ENCODE measurements at regions not wholly inside any gene's neighbourhood (a gene's known extent, or its start where the extent isn't known, plus 50 kb on each side); places are given as distances from the start of the nearest gene placed in this dataset.
"Not testable (repeated sequence)": the region's sequence is repeated elsewhere in the genome, so short reads cannot be mapped to it uniquely, and the experiment has no call there.

DNA sequence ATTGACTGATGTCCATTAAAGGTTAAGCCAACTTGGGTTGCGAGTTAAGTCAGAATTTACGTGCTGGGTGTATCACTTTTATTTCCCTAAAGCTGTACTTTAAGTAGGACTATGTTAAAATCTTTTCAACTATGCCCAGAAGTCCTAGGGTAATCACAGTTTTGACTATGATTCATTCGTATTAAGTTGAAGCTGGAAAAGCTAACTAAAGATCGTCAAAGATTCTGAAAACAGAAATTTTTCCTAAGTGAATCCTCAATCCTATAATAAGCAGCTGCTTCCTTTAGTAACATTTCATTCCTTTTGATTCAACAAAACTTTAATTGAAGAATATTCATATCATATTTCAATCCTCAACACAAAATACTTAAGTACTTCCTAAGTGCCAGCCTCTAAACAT lies 460.4 kb downstream of the ACTL7B start:
- Mint-ChIP-seq H3K36me3 (ENCODE audit: insufficient read depth, unreplicated experiment) (no peaks in the 10 kb centered on the region), H3K9me3 (ENCODE audit: low read depth, unreplicated experiment) (no peaks in the 10 kb centered on the region), H3K27ac (ENCODE audit: unreplicated experiment) (no peak overlapping the region), H3K4me1 (ENCODE audit: low read depth, unreplicated experiment) (no peaks in the 10 kb centered on the region), H3K4me3 (ENCODE audit: low read depth, unreplicated experiment) (no peak overlapping the region), H3K27me3 (ENCODE audit: unreplicated experiment) (no peaks in the 10 kb centered on the region)
- TF ChIP-seq, protein P1, sequence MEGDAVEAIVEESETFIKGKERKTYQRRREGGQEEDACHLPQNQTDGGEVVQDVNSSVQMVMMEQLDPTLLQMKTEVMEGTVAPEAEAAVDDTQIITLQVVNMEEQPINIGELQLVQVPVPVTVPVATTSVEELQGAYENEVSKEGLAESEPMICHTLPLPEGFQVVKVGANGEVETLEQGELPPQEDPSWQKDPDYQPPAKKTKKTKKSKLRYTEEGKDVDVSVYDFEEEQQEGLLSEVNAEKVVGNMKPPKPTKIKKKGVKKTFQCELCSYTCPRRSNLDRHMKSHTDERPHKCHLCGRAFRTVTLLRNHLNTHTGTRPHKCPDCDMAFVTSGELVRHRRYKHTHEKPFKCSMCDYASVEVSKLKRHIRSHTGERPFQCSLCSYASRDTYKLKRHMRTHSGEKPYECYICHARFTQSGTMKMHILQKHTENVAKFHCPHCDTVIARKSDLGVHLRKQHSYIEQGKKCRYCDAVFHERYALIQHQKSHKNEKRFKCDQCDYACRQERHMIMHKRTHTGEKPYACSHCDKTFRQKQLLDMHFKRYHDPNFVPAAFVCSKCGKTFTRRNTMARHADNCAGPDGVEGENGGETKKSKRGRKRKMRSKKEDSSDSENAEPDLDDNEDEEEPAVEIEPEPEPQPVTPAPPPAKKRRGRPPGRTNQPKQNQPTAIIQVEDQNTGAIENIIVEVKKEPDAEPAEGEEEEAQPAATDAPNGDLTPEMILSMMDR (IDR thresholded peaks at IDR 0.05; ENCODE audit: unreplicated experiment) = no peak
- intact Hi-C loops (cut with micrococcal nuclease; ENCODE audit: unreplicated experiment) = no loop called here
- no TSS peak for BruUV-seq (replicated peaks)
- CTCF ChIA-PET = no interaction called here
- DNase-seq = no peak

DNA sequence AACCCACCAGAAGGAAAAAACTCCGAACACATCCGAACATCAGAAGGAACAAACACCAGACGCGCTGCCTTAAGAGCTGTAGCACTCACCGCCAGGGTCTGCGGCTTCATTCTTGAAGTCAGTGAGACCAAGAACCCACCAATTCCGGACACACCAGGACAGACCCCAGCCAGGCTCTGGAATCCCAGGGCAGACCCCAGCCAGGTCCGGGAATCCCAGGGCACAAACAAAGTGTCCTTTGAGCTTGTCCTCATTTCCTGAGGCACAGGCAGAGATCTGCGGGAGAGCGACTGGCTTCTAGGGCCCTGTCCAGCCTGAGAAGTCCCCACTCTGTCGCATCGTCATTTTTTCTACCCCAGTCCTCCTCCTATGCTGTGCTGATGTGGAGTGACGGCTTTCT lies 461.1 kb downstream of the ACTL7B start:
- Mint-ChIP-seq H3K36me3 (ENCODE audit: insufficient read depth, unreplicated experiment) (no peaks in the 10 kb centered on the region), H3K4me1 (ENCODE audit: low read depth, unreplicated experiment) (no peaks in the 10 kb centered on the region), H3K27ac (ENCODE audit: unreplicated experiment) (no peak overlapping the region), H3K4me3 (ENCODE audit: low read depth, unreplicated experiment) (no peak overlapping the region), H3K9me3 (ENCODE audit: low read depth, unreplicated experiment) (no peaks in the 10 kb centered on the region), H3K27me3 (ENCODE audit: unreplicated experiment) (no peaks in the 10 kb centered on the region)
- intact Hi-C loops (cut with micrococcal nuclease; ENCODE audit: unreplicated experiment) = no loop called here
- TF ChIP-seq, protein P1 (IDR thresholded peaks at IDR 0.05; ENCODE audit: unreplicated experiment) = no peak
- no TSS peak for BruUV-seq (replicated peaks)
- CTCF ChIA-PET = no interaction called here
- no peak for DNase-seq

DNA sequence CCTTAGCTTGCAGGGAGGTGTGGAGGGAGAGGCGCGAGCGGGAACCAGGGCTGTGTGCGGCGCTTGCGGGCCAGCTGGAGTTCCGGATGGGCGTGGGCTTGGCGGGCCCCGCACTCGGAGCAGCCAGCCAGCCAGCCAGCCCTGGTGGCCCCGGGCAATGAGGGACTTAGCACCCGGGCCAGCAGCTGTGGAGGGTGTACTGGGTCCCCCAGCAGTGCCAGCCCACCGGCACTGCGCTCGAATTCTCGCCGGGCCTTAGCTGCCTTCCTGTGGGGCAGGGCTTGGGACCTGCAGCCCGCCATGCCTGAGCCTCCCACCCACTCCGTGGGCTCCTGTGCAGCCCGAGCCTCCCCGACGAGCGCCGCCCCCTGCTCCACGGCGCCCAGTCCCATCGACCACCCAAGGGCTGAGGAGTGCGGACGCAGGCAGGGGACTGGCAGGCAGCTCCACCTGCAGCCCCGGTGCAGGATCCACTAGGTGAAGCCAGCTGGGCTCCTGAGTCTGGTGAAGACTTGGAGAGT lies 462.2 kb downstream of the ACTL7B start:
- H3K4me3 Mint-ChIP-seq (ENCODE audit: low read depth, unreplicated experiment); CTCF ChIA-PET; H3K27me3 Mint-ChIP-seq (ENCODE audit: unreplicated experiment); DNase-seq; intact Hi-C loops (cut with micrococcal nuclease; ENCODE audit: unreplicated experiment); H3K4me1 Mint-ChIP-seq (ENCODE audit: low read depth, unreplicated experiment); H3K27ac Mint-ChIP-seq (ENCODE audit: unreplicated experiment); H3K9me3 Mint-ChIP-seq (ENCODE audit: low read depth, unreplicated experiment); H3K36me3 Mint-ChIP-seq (ENCODE audit: insufficient read depth, unreplicated experiment); BruUV-seq (replicated peaks): not testable (repeated sequence)

DNA sequence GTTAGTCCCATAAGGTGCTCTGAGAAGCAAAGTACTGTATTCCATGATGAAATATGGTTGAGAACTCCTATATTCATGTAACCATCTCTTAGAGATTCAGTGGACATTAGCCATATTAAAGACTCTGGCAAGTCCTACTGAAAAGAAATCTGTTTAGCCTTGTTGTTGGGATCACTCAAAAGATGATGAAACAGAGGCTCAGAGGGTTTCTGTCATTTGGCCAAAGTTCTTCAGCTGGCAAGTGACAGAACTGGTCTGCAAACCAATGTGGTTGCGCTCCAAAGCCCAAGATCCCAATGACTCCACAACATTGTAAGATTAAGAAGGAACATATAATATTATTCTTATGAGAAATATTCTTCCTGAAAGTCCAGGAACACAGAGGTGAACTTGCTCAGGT lies 462.9 kb downstream of the ACTL7B start:
- Mint-ChIP-seq H3K27ac (ENCODE audit: unreplicated experiment) (no peak overlapping the region), H3K9me3 (ENCODE audit: low read depth, unreplicated experiment) (no peaks in the 10 kb centered on the region), H3K4me3 (ENCODE audit: low read depth, unreplicated experiment) (no peak overlapping the region), H3K4me1 (ENCODE audit: low read depth, unreplicated experiment) (no peaks in the 10 kb centered on the region), H3K27me3 (ENCODE audit: unreplicated experiment) (no peaks in the 10 kb centered on the region), H3K36me3 (ENCODE audit: insufficient read depth, unreplicated experiment) (no peaks in the 10 kb centered on the region)
- TF ChIP-seq, protein P1 (IDR thresholded peaks at IDR 0.05; ENCODE audit: unreplicated experiment) = no peak
- CTCF ChIA-PET = no interaction called here
- DNase-seq = no peak
- intact Hi-C loops (cut with micrococcal nuclease; ENCODE audit: unreplicated experiment) = no loop called here
- no TSS peak for BruUV-seq (replicated peaks)

DNA sequence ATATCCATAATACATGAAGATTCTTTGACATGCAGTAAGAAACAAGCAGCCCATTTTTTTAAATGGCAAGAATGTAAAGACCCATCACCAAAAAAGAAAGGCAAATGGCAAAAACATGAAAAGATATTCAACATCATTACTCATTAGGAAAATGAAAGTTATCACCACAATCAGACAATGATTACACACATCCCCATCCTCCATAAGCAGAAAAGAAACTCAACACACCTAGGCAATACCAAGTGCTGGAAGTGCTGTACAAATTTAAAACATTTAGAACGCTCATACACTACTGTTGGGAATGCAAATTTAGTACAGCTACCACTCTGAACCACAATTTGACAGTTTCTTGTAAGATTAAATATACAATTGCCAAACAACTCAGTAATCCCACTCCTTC lies 466.7 kb downstream of the ACTL7B start:
- intact Hi-C loops (cut with micrococcal nuclease; ENCODE audit: unreplicated experiment) = no loop called here
- no peak overlapping the region for H3K4me3 Mint-ChIP-seq (ENCODE audit: low read depth, unreplicated experiment)
- CTCF ChIA-PET = no interaction called here
- BruUV-seq (replicated peaks) = no TSS peak
- no peaks in the 10 kb centered on the region for H3K9me3 Mint-ChIP-seq (ENCODE audit: low read depth, unreplicated experiment)
- H3K27ac Mint-ChIP-seq (ENCODE audit: unreplicated experiment) = no peak overlapping the region
- no peaks in the 10 kb centered on the region for H3K36me3 Mint-ChIP-seq (ENCODE audit: insufficient read depth, unreplicated experiment)
- H3K27me3 Mint-ChIP-seq (ENCODE audit: unreplicated experiment) = no peaks in the 10 kb centered on the region
- H3K4me1 Mint-ChIP-seq (ENCODE audit: low read depth, unreplicated experiment) = no peaks in the 10 kb centered on the region
- TF ChIP-seq, protein P1 (IDR thresholded peaks at IDR 0.05; ENCODE audit: unreplicated experiment) = no peak
- DNase-seq = no peak
